HCT116 (cell line): ENCODE measurements at regions not wholly inside any gene's neighbourhood (a gene's known extent, or its start where the extent isn't known, plus 50 kb on each side); places are given as distances from the start of the nearest gene placed in this dataset.

Source experiments
- ATAC-seq: fragments of 200-7000 bp; cut with Tn5 transposase; 2 replicates; pipeline ENCODE4 v1.9.1; 2020; ENCODE audit warnings: mild to moderate bottlenecking, moderate library complexity
- BruUV-seq: library from RNA; stranded (reverse); fragments of 400-500 nt; replicated peaks from 2 replicates; lab custom pipeline; 2021; lab: Mats Ljungman, UMichigan
- CTCF ChIA-PET: fragments of 300-600 bp; sonication (Branson Sonifier 250); formaldehyde crosslinking; loops from one replicate; lab custom pipeline; 2021; ENCODE audit warnings: antibody characterized with exemption; lab: Charles Lee
- POLR2A ChIA-PET: fragments of 300-600, 350-600 bp; sonication (Branson Sonifier 250); formaldehyde crosslinking; loops from one replicate; lab custom pipeline; 2021; ENCODE audit warnings: antibody characterized with exemption; lab: Charles Lee
- RAD21 ChIA-PET, 2 experiments: fragments of 300-600 bp; sonication (Branson Sonifier 250); formaldehyde crosslinking; loops; one replicate each; lab custom pipeline; 2023; ENCODE audit warnings: low total read pairs in 2 of 2; ENCODE audit not compliant: uncharacterized antibody in 2 of 2, unreplicated experiment in 2 of 2, low non-redundant PET in 1 of 2; lab: Charles Lee
- DNase-seq: peaks from one replicate; pipeline ENCODE4 v3.0.0-alpha.2; 2010; ENCODE audit warnings: low read depth, low spot score
- H2AFZ ChIP-seq: fragments of 200-600 bp; shearing (Covaris generic), sonication (generic); 2 replicates; pipeline ENCODE4 v1.6.1; 2017; ENCODE audit warnings: low read depth, mixed run types, mixed read lengths, antibody characterized with exemption, low read length; ENCODE audit not compliant: poor library complexity, severe bottlenecking
- H3K27ac ChIP-seq: 2 replicates; pipeline ENCODE4 v1.5.1; 2012; ENCODE audit warnings: low read depth, low read length
- H3K27me3 ChIP-seq: fragments of 200-600 bp; sonication (generic); 2 replicates; pipeline ENCODE4 v1.6.1; 2016; ENCODE audit warnings: mixed run types, low read length, mixed read lengths; ENCODE audit not compliant: insufficient read depth
- H3K36me3 ChIP-seq, 2 experiments: fragments of 200-500 bp in 1 of 2; fragments of 200-600 bp in 1 of 2; sonication (Bioruptor generic) in 1 of 2; sonication (generic) in 1 of 2; 2 replicates each; pipeline versions ENCODE4 v1.5.1 to v1.6.1; 2014 to 2016; ENCODE audit warnings: low read length in 2 of 2, inconsistent platforms in 1 of 2, mixed read lengths in 1 of 2, mixed run types in 1 of 2; ENCODE audit not compliant: insufficient read depth in 2 of 2, control insufficient read depth in 1 of 2
- H3K4me1 ChIP-seq, 2 experiments: fragments of 200-600 bp in 1 of 2; sonication (generic) in 1 of 2; 2 replicates each; pipeline versions ENCODE4 v1.5.1 to v1.6.1; 2012 to 2017; ENCODE audit warnings: low read length in 2 of 2, inconsistent platforms in 1 of 2, mild to moderate bottlenecking in 1 of 2, mixed read lengths in 1 of 2, mixed run types in 1 of 2, moderate library complexity in 1 of 2; ENCODE audit not compliant: insufficient read depth in 2 of 2, control insufficient read depth in 1 of 2
- H3K4me2 ChIP-seq: fragments of 200-600 bp; sonication (generic); 2 replicates; pipeline ENCODE4 v1.6.1; 2017; ENCODE audit warnings: mixed run types, low read length, mixed read lengths
- H3K4me3 ChIP-seq, 2 experiments: fragments of 200-600 bp in 1 of 2; sonication (generic) in 1 of 2; replicated peaks in 1 of 2; 2 replicates each; pipeline ENCODE4 v1.5.1; 2011 to 2016; ENCODE audit warnings: low read length in 2 of 2, control low read depth in 1 of 2, low read depth in 1 of 2, mild to moderate bottlenecking in 1 of 2, mixed read lengths in 1 of 2, mixed run types in 1 of 2
- H3K79me2 ChIP-seq: fragments of 200-600 bp; sonication (generic); 2 replicates; pipeline ENCODE4 v1.6.1; 2017; ENCODE audit warnings: mild to moderate bottlenecking, mixed run types, low read length, moderate library complexity, mixed read lengths; ENCODE audit not compliant: insufficient read depth
- H3K9ac ChIP-seq: fragments of 200-600 bp; sonication (generic); 2 replicates; pipeline ENCODE4 v1.6.1; 2016; ENCODE audit warnings: low read length, mixed read lengths
- H3K9me2 ChIP-seq: fragments of 200-600 bp; sonication (generic), shearing (Covaris generic); 2 replicates; pipeline ENCODE4 v1.6.1; 2017; ENCODE audit warnings: mixed run types, mild to moderate bottlenecking, moderate library complexity; ENCODE audit not compliant: insufficient read depth
- H3K9me3 ChIP-seq, 2 experiments: fragments of 200-500 bp in 1 of 2; fragments of 200-600 bp in 1 of 2; sonication (Bioruptor generic) in 1 of 2; sonication (generic) in 1 of 2; 2 replicates each; pipeline ENCODE4 v1.6.1; 2014 to 2017; ENCODE audit warnings: low read length in 2 of 2, mixed read lengths in 2 of 2, inconsistent platforms in 1 of 2, low read depth in 1 of 2, mild to moderate bottlenecking in 1 of 2, mixed run types in 1 of 2, moderate library complexity in 1 of 2; ENCODE audit not compliant: control insufficient read depth in 1 of 2, insufficient read depth in 1 of 2
- H4K20me1 ChIP-seq: fragments of 200-600 bp; sonication (generic), shearing (Covaris generic); 2 replicates; pipeline ENCODE4 v1.6.1; 2017; ENCODE audit warnings: mixed run types, mild to moderate bottlenecking, moderate library complexity; ENCODE audit not compliant: insufficient read depth
- CEBPB ChIP-seq: IDR thresholded peaks from 2 replicates; pipeline ENCODE4 v1.6.1; 2012; ENCODE audit warnings: low read depth
- ELF1 ChIP-seq: IDR thresholded peaks from 2 replicates; pipeline ENCODE4 v1.6.1; 2012; ENCODE audit warnings: low read depth, borderline replicate concordance
- EZH2 ChIP-seq: fragments of 200-600 bp; sonication (generic); IDR thresholded peaks from 2 replicates; pipeline ENCODE4 v1.6.1; 2017; ENCODE audit warnings: antibody characterized with exemption, mixed run types
- JUND ChIP-seq: IDR thresholded peaks from 2 replicates; pipeline ENCODE4 v1.6.1; 2012
- POLR2AphosphoS5 ChIP-seq: IDR thresholded peaks from 2 replicates; pipeline ENCODE4 v1.6.1; 2011; ENCODE audit warnings: mild to moderate bottlenecking, low read depth, low read length, moderate library complexity
- RAD21 ChIP-seq: IDR thresholded peaks from 2 replicates; pipeline ENCODE4 v1.6.1; 2012; ENCODE audit warnings: low read depth, mild to moderate bottlenecking
- SIN3A ChIP-seq: IDR thresholded peaks from 2 replicates; pipeline ENCODE4 v1.6.1; 2012; ENCODE audit warnings: low read depth
- SP1 ChIP-seq: IDR thresholded peaks from 2 replicates; pipeline ENCODE4 v1.6.1; 2012; ENCODE audit warnings: low read depth
- SRF ChIP-seq: IDR thresholded peaks from 2 replicates; pipeline ENCODE4 v1.6.1; 2012; ENCODE audit warnings: low read depth
- YY1 ChIP-seq: IDR thresholded peaks from 2 replicates; pipeline ENCODE4 v1.6.1; 2011; ENCODE audit warnings: low read length, low read depth, moderate library complexity, mild to moderate bottlenecking; ENCODE audit not compliant: insufficient replicate concordance; ENCODE audit errors: extremely low read depth
- ZNF274 ChIP-seq: fragments of 200-500 bp; sonication (Bioruptor generic); IDR thresholded peaks from 2 replicates; pipeline ENCODE4 v1.6.1; 2014; ENCODE audit warnings: mild to moderate bottlenecking, low read depth, low read length, inconsistent platforms
- intact Hi-C: fragments of 100-400 bp; cut with micrococcal nuclease; formaldehyde crosslinking; loops from 2 replicates; pipeline ENCODE4 v1.10.0; 2022
- TF ChIP-seq, protein P1 (sequence below): IDR thresholded peaks from 2 replicates; pipeline ENCODE4 v1.6.1; 2012
- TF ChIP-seq, protein P2 (sequence below): IDR thresholded peaks from 2 replicates; pipeline ENCODE4 v1.6.1; 2011; ENCODE audit warnings: mild to moderate bottlenecking, low read length, moderate library complexity; ENCODE audit not compliant: insufficient replicate concordance; ENCODE audit errors: extremely low read depth
- TF ChIP-seq, protein P3 (sequence below): IDR thresholded peaks from 2 replicates; pipeline ENCODE4 v1.6.1; 2012; ENCODE audit warnings: low read depth
- TF ChIP-seq, protein P4 (sequence below): IDR thresholded peaks from 2 replicates; pipeline ENCODE4 v1.6.1; 2012

DNA sequence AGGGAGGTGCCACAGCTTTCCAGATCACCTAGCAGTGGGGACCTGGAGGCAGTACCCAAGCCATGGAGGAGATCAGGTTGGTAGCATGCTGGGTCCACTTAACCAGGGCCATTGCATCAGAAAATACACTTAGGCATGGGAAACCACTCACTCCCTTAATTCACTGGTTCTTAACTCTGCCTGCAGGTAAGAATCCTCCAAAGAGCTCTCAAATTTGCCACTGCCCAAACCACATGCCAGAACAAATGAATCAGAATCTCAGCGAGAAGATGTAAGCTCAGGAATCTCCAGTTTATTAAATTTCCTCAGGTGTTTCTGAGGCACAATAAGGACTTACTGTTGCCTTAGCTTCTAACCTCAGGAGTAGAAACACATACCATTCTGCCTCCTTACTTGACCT, 327.7 kb upstream of the RASGEF1B start:
- peaks cover 12% of the 10 kb centered on the region for H3K27me3 ChIP-seq
- no peak for DNase-seq
- intact Hi-C loops, result no loop called here
- H2AFZ ChIP-seq, result no peak overlapping the region
- no peaks in the 10 kb centered on the region for H3K36me3 ChIP-seq
- ChIA-PET POLR2A (no interaction called here), RAD21 (no interaction called here), CTCF (no interaction called here)
- H3K9me3 ChIP-seq, result no peaks in the 10 kb centered on the region
- H4K20me1 ChIP-seq, result no peaks in the 10 kb centered on the region
- H3K9me2 ChIP-seq, result no peaks in the 10 kb centered on the region
- ATAC-seq, result no peak
- H3K9ac ChIP-seq, result no peak overlapping the region
- no peaks in the 10 kb centered on the region for H3K4me1 ChIP-seq
- H3K4me2 ChIP-seq, result no peak overlapping the region
- no peak overlapping the region for H3K27ac ChIP-seq
- BruUV-seq, result no TSS peak
- no peaks in the 10 kb centered on the region for H3K79me2 ChIP-seq
- TF ChIP-seq ELF1 (no peak), CEBPB (no peak), EZH2 (no peak), JUND (no peak), YY1 (no peak), SRF (no peak), SIN3A (no peak), ZNF274 (no peak), SP1 (no peak), RAD21 (no peak), POLR2AphosphoS5 (no peak)
- TF ChIP-seq, protein P1, sequence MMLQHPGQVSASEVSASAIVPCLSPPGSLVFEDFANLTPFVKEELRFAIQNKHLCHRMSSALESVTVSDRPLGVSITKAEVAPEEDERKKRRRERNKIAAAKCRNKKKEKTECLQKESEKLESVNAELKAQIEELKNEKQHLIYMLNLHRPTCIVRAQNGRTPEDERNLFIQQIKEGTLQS, result no peak
- TF ChIP-seq, protein P2, sequence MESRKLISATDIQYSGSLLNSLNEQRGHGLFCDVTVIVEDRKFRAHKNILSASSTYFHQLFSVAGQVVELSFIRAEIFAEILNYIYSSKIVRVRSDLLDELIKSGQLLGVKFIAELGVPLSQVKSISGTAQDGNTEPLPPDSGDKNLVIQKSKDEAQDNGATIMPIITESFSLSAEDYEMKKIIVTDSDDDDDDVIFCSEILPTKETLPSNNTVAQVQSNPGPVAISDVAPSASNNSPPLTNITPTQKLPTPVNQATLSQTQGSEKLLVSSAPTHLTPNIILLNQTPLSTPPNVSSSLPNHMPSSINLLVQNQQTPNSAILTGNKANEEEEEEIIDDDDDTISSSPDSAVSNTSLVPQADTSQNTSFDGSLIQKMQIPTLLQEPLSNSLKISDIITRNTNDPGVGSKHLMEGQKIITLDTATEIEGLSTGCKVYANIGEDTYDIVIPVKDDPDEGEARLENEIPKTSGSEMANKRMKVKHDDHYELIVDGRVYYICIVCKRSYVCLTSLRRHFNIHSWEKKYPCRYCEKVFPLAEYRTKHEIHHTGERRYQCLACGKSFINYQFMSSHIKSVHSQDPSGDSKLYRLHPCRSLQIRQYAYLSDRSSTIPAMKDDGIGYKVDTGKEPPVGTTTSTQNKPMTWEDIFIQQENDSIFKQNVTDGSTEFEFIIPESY, result no peak
- TF ChIP-seq, protein P3, sequence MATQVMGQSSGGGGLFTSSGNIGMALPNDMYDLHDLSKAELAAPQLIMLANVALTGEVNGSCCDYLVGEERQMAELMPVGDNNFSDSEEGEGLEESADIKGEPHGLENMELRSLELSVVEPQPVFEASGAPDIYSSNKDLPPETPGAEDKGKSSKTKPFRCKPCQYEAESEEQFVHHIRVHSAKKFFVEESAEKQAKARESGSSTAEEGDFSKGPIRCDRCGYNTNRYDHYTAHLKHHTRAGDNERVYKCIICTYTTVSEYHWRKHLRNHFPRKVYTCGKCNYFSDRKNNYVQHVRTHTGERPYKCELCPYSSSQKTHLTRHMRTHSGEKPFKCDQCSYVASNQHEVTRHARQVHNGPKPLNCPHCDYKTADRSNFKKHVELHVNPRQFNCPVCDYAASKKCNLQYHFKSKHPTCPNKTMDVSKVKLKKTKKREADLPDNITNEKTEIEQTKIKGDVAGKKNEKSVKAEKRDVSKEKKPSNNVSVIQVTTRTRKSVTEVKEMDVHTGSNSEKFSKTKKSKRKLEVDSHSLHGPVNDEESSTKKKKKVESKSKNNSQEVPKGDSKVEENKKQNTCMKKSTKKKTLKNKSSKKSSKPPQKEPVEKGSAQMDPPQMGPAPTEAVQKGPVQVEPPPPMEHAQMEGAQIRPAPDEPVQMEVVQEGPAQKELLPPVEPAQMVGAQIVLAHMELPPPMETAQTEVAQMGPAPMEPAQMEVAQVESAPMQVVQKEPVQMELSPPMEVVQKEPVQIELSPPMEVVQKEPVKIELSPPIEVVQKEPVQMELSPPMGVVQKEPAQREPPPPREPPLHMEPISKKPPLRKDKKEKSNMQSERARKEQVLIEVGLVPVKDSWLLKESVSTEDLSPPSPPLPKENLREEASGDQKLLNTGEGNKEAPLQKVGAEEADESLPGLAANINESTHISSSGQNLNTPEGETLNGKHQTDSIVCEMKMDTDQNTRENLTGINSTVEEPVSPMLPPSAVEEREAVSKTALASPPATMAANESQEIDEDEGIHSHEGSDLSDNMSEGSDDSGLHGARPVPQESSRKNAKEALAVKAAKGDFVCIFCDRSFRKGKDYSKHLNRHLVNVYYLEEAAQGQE, result no peak
- TF ChIP-seq, protein P4, sequence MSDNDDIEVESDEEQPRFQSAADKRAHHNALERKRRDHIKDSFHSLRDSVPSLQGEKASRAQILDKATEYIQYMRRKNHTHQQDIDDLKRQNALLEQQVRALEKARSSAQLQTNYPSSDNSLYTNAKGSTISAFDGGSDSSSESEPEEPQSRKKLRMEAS, result no peak
- no peak overlapping the region for H3K4me3 ChIP-seq
